ENCODE measurements at regions not wholly inside any gene's neighbourhood (a gene's known extent, or its start where the extent isn't known, plus 50 kb on each side); places are given as distances from the start of the nearest gene placed in this dataset.

GRCh38 chr22:22099833-22100812 lies 117.5 kb upstream of the TOP3B start:
- TF ChIP-seq CTCF (IDR thresholded peaks at IDR 0.05) (no peak), POLR2A (IDR thresholded peaks at IDR 0.05) (no peak)
